ENCODE measurements at regions not wholly inside any gene's neighbourhood (a gene's known extent, or its start where the extent isn't known, plus 50 kb on each side); places are given as distances from the start of the nearest gene placed in this dataset.
"Not testable (repeated sequence)": the region's sequence is repeated elsewhere in the genome, so short reads cannot be mapped to it uniquely, and the experiment has no call there.

GRCh38 chr4:126466848-126467247 is 1152.1 kb downstream of the FAT4 start:
- DNase-seq = no peak

DNA sequence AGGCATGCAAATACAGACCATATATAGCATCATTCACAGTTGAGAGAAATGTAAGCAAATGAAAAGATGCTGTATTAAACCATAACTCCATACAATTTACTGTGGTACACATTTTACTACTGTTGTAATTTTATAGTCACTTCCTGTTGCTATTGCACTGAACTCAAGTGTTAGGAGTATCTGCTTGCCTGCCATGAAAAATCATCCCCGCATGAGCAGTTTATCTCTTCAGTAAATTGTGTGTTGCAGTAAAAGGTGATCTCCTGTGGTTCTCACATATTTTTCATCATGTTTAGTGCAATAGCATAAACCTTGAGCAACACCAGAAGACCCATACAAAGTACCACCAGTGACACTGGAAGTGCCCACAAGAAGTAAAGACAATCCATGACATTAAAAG is 1153.4 kb downstream of the FAT4 start:
- no peak for DNase-seq

DNA sequence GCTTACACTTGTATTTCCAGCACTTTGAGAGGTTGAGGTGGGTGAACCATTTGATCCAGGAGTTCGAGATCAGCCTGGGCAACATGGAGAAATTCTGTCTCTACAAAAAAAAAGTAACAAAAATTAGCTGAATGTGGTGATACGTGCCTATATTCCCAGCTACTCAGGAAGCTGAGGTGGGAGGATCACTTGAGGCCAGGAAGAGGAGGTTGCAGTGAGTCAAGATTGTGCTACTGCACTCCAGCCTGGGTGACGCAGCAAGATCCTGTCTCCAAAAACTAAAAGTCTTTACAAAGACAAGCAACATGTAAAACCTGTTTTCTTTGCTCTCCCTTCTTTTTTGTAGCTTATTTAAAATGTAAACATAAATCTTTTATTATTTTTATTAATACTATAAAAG is 1156.1 kb downstream of the FAT4 start:
- no peak for DNase-seq

- no peak for DNase-seq
Observed at GRCh38 chr4:126475730-126476129, 1157.0 kb upstream of the INTU start.

DNA sequence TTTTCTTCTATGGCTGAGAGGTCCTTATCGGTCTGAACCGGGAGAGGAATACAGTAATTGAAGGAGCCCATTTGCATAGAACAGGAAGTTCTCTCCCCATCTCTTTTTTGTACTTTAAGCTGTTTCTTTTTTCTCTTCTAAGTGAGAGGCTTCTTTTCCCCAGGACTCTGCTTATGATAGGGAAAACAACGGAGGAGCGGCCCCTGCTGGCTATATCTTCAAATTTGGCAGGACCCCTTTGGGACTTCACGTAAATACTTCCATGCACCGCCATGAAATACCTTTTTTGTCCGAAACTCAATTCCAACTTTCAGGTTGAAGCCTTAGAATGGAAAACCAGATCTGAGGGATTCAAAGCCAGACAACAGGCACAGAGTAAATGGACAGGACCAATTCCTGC is 1153.0 kb upstream of the INTU start:
- no peak for DNase-seq

DNA sequence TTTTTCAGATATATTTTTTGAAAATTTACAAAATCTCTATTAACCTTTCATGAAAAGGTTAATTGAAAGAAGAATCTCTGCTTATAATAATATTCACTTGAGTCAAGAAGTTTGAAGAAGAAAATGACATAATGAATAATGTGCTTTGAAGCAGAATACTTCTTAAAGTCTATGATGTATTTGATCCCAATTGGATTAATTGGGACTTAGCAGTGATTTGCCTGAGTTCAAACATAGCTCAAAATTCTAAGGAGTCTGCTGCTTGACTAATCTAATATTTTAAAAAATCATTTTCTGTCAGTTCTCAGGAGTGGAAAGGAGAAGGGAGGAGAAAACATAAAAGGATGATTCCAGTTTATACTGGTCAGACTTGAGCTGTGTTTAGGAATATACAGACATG is 1150.4 kb upstream of the INTU start:
- DNase-seq = no peak

- no peak for DNase-seq
Observed at GRCh38 chr4:126486377-126486776, 1146.4 kb upstream of the INTU start.

DNA sequence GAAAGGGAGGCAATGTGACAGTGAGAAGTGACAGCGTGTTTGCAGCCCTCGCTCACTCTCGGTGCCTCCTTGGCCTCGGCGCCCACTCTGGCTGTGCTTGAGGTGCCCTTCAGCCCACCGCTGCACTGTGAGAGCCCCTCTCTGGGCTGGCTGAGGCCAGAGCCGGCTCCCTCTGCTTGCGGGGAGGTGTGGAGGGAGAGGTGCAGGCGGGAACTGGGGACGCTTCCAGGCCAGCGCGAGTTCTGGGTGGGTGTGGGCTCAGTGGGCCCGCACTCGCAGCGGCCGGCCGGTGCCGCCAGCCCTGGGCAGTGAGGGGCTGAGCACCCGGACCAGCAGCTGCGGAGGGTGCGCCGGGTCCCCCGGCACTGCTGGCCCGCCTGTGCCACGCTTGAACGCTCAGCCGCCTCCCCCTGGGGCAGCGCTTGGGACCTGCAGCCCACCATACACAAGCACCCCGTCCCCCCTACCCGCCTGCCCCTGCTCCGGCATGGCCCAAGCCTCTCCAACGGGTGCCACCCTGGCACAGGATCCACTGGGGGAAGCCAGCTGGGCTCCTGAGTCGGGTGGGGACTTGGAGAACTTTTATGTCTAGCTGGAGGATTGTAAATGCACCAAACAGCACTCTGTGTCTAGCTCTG is 1142.8 kb upstream of the INTU start:
- no peak for DNase-seq

- DNase-seq = no peak
Observed at GRCh38 chr4:126495163-126495752, 1137.5 kb upstream of the INTU start.

DNA sequence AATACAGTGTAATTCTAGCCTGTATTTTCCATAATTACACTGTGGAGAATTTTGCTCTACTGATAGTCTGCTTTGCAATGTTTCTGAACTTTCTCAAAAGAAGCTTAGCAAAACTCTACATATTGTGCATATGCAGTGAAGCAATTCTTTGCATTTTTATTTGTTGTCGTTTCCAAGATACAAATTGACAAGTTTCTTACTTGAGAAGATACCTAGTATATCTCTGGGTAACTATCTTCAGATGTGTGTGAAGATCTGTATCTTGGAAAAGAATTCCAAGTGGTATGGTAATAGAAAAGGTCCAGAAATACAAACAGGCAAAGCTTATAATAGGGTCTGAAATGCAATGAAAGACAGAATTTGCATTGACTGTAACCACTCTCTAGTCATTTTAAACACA is 1119.8 kb upstream of the INTU start:
- no peak for DNase-seq

- DNase-seq = no peak
Observed at GRCh38 chr4:126513596-126513995, 1119.2 kb upstream of the INTU start.

- DNase-seq = no peak
Observed at GRCh38 chr4:126520731-126521130, 1112.0 kb upstream of the INTU start.

DNA sequence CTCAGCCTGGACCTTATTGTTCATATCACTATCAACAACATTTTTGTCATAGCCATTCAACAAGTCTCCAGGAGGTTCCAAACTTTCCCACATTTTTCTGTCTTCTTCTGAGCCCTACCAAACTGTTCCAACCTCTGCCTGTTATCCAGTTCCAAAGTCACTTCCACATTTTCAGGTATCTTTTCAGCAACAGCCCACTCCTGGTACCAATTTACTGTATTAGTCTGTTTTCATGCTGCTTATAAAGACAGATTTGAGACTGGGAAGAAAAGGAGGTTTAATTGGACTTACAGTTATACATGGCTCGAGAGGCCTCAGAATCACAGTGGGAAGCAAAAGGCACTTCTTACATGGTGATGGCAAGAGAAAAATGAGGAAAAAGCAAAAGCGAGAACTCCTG is 1107.4 kb upstream of the INTU start:
- DNase-seq = not testable (repeated sequence)

DNA sequence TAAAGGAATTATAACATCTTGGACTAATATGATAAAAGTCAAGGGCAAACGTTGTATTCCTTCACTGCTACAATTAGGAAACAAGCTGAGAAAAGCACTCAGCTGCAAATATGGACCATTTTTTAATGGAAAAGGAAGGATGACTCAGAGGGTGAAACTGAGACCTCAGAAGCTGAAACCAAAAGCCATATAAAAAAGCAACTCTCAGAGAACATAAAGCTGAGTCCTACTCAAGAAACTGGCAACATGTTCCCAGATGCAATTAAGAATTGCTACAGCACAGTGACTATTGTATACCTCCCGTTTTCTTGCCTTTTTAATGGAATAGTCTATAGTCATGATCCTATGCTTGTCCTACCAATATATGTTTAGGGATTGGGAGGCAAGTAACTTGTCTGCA is 1106.4 kb upstream of the INTU start:
- no peak for DNase-seq

DNA sequence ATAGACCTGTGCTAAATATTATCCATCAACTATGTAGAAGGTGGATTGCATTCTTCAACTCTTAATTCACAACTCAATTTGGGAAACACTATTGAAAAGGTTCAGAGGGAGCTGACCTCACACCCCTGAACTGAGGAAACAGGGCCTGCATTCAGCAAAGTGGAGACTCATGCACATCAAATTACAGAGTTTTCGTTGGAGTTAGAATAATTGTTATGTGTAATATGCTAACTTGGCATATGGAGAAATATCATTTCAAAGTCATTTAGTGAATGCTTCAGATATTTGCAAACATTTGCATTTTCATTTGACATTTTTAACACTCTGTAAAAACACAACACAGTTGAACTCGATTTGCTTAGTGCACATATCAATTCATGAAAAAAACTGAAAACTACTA is 1102.8 kb upstream of the INTU start:
- no peak for DNase-seq

- DNase-seq = no peak
Observed at GRCh38 chr4:126530996-126531585, 1101.7 kb upstream of the INTU start.

GRCh38 chr4:126532527-126532926 is 1100.2 kb upstream of the INTU start:
- DNase-seq = no peak

- no peak for DNase-seq
Observed at GRCh38 chr4:126533146-126533805, 1099.5 kb upstream of the INTU start.

DNA sequence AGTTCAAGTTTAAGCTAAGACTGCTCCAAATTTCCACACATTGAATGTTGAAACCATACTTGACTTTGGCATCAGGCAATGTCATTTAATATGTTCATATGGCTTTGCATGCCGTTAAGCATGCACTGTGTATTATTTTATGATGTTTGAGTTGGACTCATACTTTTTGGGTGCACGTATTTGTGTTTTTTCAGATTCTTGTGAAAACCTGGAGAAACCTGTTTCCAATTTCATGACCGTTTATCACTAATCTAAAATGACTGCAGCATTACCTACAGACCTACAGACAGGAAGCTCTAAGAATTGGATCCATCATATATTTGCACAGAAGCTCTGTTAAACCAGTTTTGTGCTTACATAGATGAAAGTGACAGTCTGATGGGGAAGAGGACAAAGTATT is 1093.0 kb upstream of the INTU start:
- DNase-seq = no peak

DNA sequence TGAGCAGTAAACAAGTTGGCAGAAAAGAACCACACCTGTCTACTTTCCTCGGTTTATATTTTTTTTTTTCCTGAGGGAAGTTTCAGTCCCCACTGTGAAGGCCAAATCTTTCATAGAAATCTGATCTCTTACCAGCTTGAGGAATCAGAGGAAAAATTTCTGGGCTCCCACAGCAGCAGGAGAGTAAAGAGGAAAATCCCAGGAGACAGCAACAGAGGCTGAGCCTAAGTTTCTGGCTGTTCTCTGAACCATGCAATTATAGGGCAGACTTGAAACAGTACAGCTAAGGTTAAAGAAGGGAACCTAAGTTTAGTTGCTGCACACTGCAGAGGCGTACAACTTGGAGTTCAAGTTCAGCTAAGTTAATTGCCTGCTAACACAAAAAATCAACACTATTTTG is 1090.9 kb upstream of the INTU start:
- no peak for DNase-seq

DNA sequence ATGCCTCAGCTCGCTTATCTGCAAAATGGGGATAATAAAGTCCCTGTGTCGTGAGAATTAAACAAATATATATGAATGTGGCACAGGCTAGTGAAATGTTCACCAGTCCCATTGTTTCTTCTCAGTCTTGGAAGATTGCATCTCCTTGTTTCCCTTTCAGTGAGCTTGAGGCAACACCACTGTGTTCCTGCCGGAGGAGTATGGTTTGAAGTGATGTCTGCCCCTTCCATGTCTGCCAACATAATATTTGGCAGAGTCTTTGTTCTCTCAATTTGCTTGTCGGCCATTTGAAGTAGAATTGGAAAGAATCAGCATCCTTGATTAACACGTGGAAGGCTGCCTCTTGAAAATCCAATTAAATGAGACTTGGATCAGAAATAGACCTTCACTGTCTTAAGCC is 1088.5 kb upstream of the INTU start:
- no peak for DNase-seq

GRCh38 chr4:126546197-126546596 is 1086.6 kb upstream of the INTU start:
- DNase-seq = not testable (repeated sequence)

GRCh38 chr4:126547352-126547751 is 1085.4 kb upstream of the INTU start:
- DNase-seq = no peak

GRCh38 chr4:126548890-126549289 is 1083.9 kb upstream of the INTU start:
- DNase-seq = no peak
